HEK293 (cell line): ENCODE measurements at regions not wholly inside any gene's neighbourhood (a gene's known extent, or its start where the extent isn't known, plus 50 kb on each side); places are given as distances from the start of the nearest gene placed in this dataset.

Experiments
- CTCF ChIA-PET: fragments of 350-600 bp; formaldehyde crosslinking; extraction: SDS; loops from one replicate; lab custom pipeline; 2021; ENCODE audit warnings: antibody characterized with exemption; lab: Yijun Ruan, JAX
- POLR2A ChIA-PET: fragments of 300-600 bp; formaldehyde crosslinking; extraction: SDS; loops from one replicate; lab custom pipeline; 2020; ENCODE audit warnings: antibody characterized with exemption, inconsistent platforms; lab: Yijun Ruan, JAX
- H3K27ac ChIP-seq: fragments of 200-500 bp; sonication (Bioruptor generic); 2 replicates; pipeline ENCODE4 v1.5.1; 2014; ENCODE audit warnings: low read depth, low read length, control low read depth, inconsistent platforms; ENCODE audit errors: extremely low read depth
- H3K36me3 ChIP-seq, 2 experiments: fragments of 200-500 bp in 1 of 2; sonication (Bioruptor generic) in 1 of 2; 1 replicate in 1 of 2; 2 replicates in 1 of 2; pipeline ENCODE4 v1.5.1; 2014 to 2017; ENCODE audit warnings: inconsistent platforms in 2 of 2, low read length in 2 of 2; ENCODE audit not compliant: control insufficient read depth in 2 of 2, insufficient read depth in 1 of 2
- H3K4me1 ChIP-seq: fragments of 200-500 bp; sonication (Bioruptor generic); 2 replicates; pipeline ENCODE4 v1.5.1; 2014; ENCODE audit warnings: mild to moderate bottlenecking, low read length, inconsistent platforms; ENCODE audit not compliant: control insufficient read depth, insufficient read depth
- H3K4me3 ChIP-seq: 2 replicates; pipeline ENCODE4 v1.5.1; 2011; ENCODE audit warnings: low read depth, mild to moderate bottlenecking, control low read depth, low read length, moderate library complexity
- H3K9me3 ChIP-seq: fragments of 200-500 bp; sonication (Bioruptor generic); 2 replicates; pipeline ENCODE4 v1.5.1; 2014; ENCODE audit warnings: low read depth, low read length, inconsistent platforms; ENCODE audit not compliant: control insufficient read depth, insufficient read depth
- IKZF3 ChIP-seq: fragments of 450-650 bp; IDR thresholded peaks from 2 replicates; pipeline ENCODE4 v1.5.0; 2018; ENCODE audit warnings: missing biosample characterization, mild to moderate bottlenecking, missing genetic modification characterization, moderate library complexity
- KLF7 ChIP-seq: fragments of 450-650 bp; formaldehyde crosslinking; IDR thresholded peaks from 2 replicates; pipeline ENCODE4 v1.5.1; 2016; ENCODE audit warnings: missing biosample characterization, missing genetic modification characterization, borderline replicate concordance
- PATZ1 ChIP-seq: fragments of 450-650 bp; formaldehyde crosslinking; IDR thresholded peaks from 2 replicates; pipeline ENCODE4 v1.5.1; 2016; ENCODE audit warnings: missing biosample characterization, missing genetic modification characterization
- REPIN1 ChIP-seq: fragments of 450-650 bp; formaldehyde crosslinking; IDR thresholded peaks from 2 replicates; pipeline ENCODE4 v1.5.1; 2017; ENCODE audit warnings: missing biosample characterization, missing genetic modification characterization, low read depth
- SCRT1 ChIP-seq: fragments of 450-650 bp; formaldehyde crosslinking; IDR thresholded peaks from 2 replicates; pipeline ENCODE4 v1.5.1; 2016; ENCODE audit warnings: missing biosample characterization, missing genetic modification characterization, borderline replicate concordance
- SCRT2 ChIP-seq: fragments of 450-650 bp; formaldehyde crosslinking; IDR thresholded peaks from 2 replicates; pipeline ENCODE4 v1.5.1; 2016; ENCODE audit warnings: missing biosample characterization, missing genetic modification characterization
- YY2 ChIP-seq: fragments of 450-650 bp; formaldehyde crosslinking; IDR thresholded peaks from 2 replicates; pipeline ENCODE4 v1.5.1; 2016; ENCODE audit warnings: missing biosample characterization, missing genetic modification characterization
- ZBTB1 ChIP-seq: fragments of 450-650 bp; formaldehyde crosslinking; IDR thresholded peaks from 2 replicates; pipeline ENCODE4 v1.5.1; 2016; ENCODE audit warnings: missing biosample characterization, missing genetic modification characterization
- ZBTB48 ChIP-seq: fragments of 450-650 bp; formaldehyde crosslinking; IDR thresholded peaks from 2 replicates; pipeline ENCODE4 v1.5.1; 2016; ENCODE audit warnings: missing biosample characterization, missing genetic modification characterization
- ZBTB49 ChIP-seq: fragments of 450-650 bp; formaldehyde crosslinking; IDR thresholded peaks from 2 replicates; pipeline ENCODE4 v1.5.1; 2016; ENCODE audit warnings: missing biosample characterization, missing genetic modification characterization, low read depth
- ZBTB8A ChIP-seq: fragments of 450-650 bp; formaldehyde crosslinking; IDR thresholded peaks from 2 replicates; pipeline ENCODE4 v1.5.1; 2016; ENCODE audit warnings: missing biosample characterization, missing genetic modification characterization
- ZFP3 ChIP-seq: fragments of 450-650 bp; formaldehyde crosslinking; IDR thresholded peaks from 2 replicates; pipeline ENCODE4 v1.5.1; 2016; ENCODE audit warnings: low read depth, missing biosample characterization, missing genetic modification characterization
- ZFP69B ChIP-seq: fragments of 450-650 bp; formaldehyde crosslinking; IDR thresholded peaks from 2 replicates; pipeline ENCODE4 v1.5.1; 2016; ENCODE audit warnings: missing biosample characterization, missing genetic modification characterization
- ZNF157 ChIP-seq: fragments of 450-650 bp; formaldehyde crosslinking; IDR thresholded peaks from 2 replicates; pipeline ENCODE4 v1.5.1; 2016; ENCODE audit warnings: missing biosample characterization, missing genetic modification characterization
- ZNF16 ChIP-seq: fragments of 450-650 bp; formaldehyde crosslinking; IDR thresholded peaks from 2 replicates; pipeline ENCODE4 v1.5.1; 2016; ENCODE audit warnings: low read depth, missing biosample characterization, missing genetic modification characterization
- ZNF2 ChIP-seq: fragments of 450-650 bp; formaldehyde crosslinking; IDR thresholded peaks from 2 replicates; pipeline ENCODE4 v1.5.1; 2016; ENCODE audit warnings: missing biosample characterization, missing genetic modification characterization
- ZNF211 ChIP-seq: fragments of 450-650 bp; formaldehyde crosslinking; IDR thresholded peaks from 2 replicates; pipeline ENCODE4 v1.5.1; 2016; ENCODE audit warnings: low read depth, missing biosample characterization, missing genetic modification characterization
- ZNF248 ChIP-seq: fragments of 450-650 bp; formaldehyde crosslinking; IDR thresholded peaks from 2 replicates; pipeline ENCODE4 v1.5.1; 2017; ENCODE audit warnings: missing biosample characterization, missing genetic modification characterization
- ZNF311 ChIP-seq: fragments of 450-650 bp; formaldehyde crosslinking; IDR thresholded peaks from 2 replicates; pipeline ENCODE4 v1.5.1; 2017; ENCODE audit warnings: missing biosample characterization, missing genetic modification characterization, borderline replicate concordance
- ZNF341 ChIP-seq: fragments of 450-650 bp; formaldehyde crosslinking; IDR thresholded peaks from 2 replicates; pipeline ENCODE4; 2016; ENCODE audit warnings: low read depth, missing biosample characterization, missing genetic modification characterization
- ZNF37A ChIP-seq: fragments of 450-650 bp; IDR thresholded peaks from 2 replicates; pipeline ENCODE4 v1.5.1; 2018; ENCODE audit warnings: missing biosample characterization, missing genetic modification characterization
- ZNF664 ChIP-seq: fragments of 450-650 bp; formaldehyde crosslinking; IDR thresholded peaks from 2 replicates; pipeline ENCODE4 v1.5.1; 2016; ENCODE audit warnings: missing biosample characterization, missing genetic modification characterization
- ZNF670 ChIP-seq: fragments of 450-650 bp; formaldehyde crosslinking; IDR thresholded peaks from 2 replicates; pipeline ENCODE4 v1.5.1; 2016; ENCODE audit warnings: missing biosample characterization, missing genetic modification characterization, low read depth
- ZNF701 ChIP-seq: fragments of 450-650 bp; formaldehyde crosslinking; IDR thresholded peaks from 2 replicates; pipeline ENCODE4 v1.5.1; 2016; ENCODE audit warnings: missing biosample characterization, missing genetic modification characterization
- ZNF777 ChIP-seq: fragments of 450-650 bp; formaldehyde crosslinking; IDR thresholded peaks from 2 replicates; pipeline ENCODE4 v1.5.1; 2017; ENCODE audit warnings: missing biosample characterization, missing genetic modification characterization, borderline replicate concordance
- TF ChIP-seq, protein P1 (sequence below): fragments of 450-650 bp; formaldehyde crosslinking; IDR thresholded peaks from 2 replicates; pipeline ENCODE4 v1.5.1; 2016; ENCODE audit warnings: missing biosample characterization, missing genetic modification characterization
- TF ChIP-seq, protein P2 (sequence below): fragments of 450-650 bp; formaldehyde crosslinking; IDR thresholded peaks from 2 replicates; pipeline ENCODE4 v1.5.1; 2017; ENCODE audit warnings: missing biosample characterization, missing genetic modification characterization
- TF ChIP-seq, protein P3 (sequence below): fragments of 450-650 bp; formaldehyde crosslinking; IDR thresholded peaks from 2 replicates; pipeline ENCODE4 v1.5.1; 2017; ENCODE audit warnings: missing biosample characterization, missing genetic modification characterization

DNA sequence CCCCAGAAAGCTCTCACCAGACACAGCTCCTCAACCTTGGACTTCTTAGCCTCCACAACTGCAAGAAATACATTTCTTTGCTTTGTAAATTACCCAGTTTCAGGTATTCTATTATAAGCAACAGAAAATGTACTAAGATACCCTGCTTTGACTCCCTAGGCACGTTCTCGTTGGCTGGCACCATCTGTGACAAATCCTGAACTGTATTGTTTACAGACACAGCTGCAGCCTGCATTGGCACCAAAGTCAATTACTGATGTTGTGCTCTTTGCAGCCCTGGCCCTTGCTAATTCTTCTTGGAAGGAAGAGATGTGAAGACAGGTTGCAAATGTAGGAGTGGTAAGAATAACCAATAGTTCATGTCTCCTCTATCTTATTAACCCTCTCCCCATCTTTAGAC lies 72.7 kb upstream of the FAM136A start (continued):
- no peak for TF ChIP-seq ZBTB49 (tag by site-specific recombination)
- TF ChIP-seq ZNF701 (tag by site-specific recombination) = no peak
- no peak for TF ChIP-seq IKZF3 (tag by site-specific recombination)
- TF ChIP-seq ZNF37A (tag by site-specific recombination) = no peak
- TF ChIP-seq ZNF670 (tag by site-specific recombination) = no peak
- TF ChIP-seq, protein P1, sequence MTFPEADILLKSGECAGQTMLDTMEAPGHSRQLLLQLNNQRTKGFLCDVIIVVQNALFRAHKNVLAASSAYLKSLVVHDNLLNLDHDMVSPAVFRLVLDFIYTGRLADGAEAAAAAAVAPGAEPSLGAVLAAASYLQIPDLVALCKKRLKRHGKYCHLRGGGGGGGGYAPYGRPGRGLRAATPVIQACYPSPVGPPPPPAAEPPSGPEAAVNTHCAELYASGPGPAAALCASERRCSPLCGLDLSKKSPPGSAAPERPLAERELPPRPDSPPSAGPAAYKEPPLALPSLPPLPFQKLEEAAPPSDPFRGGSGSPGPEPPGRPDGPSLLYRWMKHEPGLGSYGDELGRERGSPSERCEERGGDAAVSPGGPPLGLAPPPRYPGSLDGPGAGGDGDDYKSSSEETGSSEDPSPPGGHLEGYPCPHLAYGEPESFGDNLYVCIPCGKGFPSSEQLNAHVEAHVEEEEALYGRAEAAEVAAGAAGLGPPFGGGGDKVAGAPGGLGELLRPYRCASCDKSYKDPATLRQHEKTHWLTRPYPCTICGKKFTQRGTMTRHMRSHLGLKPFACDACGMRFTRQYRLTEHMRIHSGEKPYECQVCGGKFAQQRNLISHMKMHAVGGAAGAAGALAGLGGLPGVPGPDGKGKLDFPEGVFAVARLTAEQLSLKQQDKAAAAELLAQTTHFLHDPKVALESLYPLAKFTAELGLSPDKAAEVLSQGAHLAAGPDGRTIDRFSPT (tag by site-specific recombination) = no peak
- TF ChIP-seq REPIN1 (tag by site-specific recombination) = no peak
- no peak for TF ChIP-seq ZBTB8A (tag by site-specific recombination)
- TF ChIP-seq ZFP69B (tag by site-specific recombination) = no peak
- no peak for TF ChIP-seq ZFP3 (tag by site-specific recombination)
- TF ChIP-seq, protein P2, sequence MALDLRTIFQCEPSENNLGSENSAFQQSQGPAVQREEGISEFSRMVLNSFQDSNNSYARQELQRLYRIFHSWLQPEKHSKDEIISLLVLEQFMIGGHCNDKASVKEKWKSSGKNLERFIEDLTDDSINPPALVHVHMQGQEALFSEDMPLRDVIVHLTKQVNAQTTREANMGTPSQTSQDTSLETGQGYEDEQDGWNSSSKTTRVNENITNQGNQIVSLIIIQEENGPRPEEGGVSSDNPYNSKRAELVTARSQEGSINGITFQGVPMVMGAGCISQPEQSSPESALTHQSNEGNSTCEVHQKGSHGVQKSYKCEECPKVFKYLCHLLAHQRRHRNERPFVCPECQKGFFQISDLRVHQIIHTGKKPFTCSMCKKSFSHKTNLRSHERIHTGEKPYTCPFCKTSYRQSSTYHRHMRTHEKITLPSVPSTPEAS = no peak

DNA sequence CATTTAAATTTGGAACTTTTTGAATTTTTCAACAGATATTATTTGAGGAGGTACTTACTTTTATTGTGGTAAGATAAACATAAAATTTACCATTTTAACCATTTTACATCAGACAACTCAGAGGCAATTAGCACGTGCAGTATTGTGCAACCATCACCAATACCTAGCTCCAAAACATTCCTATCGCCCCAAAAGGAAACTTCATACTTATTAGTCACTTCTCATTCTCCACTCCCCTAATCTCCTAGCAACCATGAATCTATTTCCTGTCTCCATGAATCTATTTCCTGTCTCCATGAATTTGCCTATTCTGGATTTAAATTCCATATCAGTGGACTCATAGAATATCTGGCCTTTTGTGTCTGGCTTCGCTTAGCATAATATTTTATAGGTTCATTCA lies 69.9 kb upstream of the FAM136A start:
- POLR2A ChIA-PET = no interaction called here
- no peaks in the 10 kb centered on the region for H3K36me3 ChIP-seq
- no peak overlapping the region for H3K27ac ChIP-seq
- TF ChIP-seq ZNF341 (tag by site-specific recombination) (no peak), KLF7 (tag by site-specific recombination) (no peak), PATZ1 (no peak), ZNF311 (tag by site-specific recombination) (no peak)
- 0 out of 2 replicates have a peak, but pooled peaks cover 3% of the 10 kb centered on the region for H3K4me1 ChIP-seq
- CTCF ChIA-PET = no interaction called here
- H3K9me3 ChIP-seq = no peaks in the 10 kb centered on the region
- no peak overlapping the region for H3K4me3 ChIP-seq

GRCh38 chr2:70369082-70369481 lies 67.2 kb upstream of the FAM136A start:
- Histone ChIP-seq H3K27ac (no peak overlapping the region), H3K9me3 (no peaks in the 10 kb centered on the region), H3K36me3 (no peaks in the 10 kb centered on the region), H3K4me1 (0 out of 2 replicates have a peak, but pooled peaks cover 3% of the 10 kb centered on the region), H3K4me3 (no peak overlapping the region)
- POLR2A ChIA-PET = no interaction called here
- CTCF ChIA-PET = no interaction called here
- TF ChIP-seq, protein P3, sequence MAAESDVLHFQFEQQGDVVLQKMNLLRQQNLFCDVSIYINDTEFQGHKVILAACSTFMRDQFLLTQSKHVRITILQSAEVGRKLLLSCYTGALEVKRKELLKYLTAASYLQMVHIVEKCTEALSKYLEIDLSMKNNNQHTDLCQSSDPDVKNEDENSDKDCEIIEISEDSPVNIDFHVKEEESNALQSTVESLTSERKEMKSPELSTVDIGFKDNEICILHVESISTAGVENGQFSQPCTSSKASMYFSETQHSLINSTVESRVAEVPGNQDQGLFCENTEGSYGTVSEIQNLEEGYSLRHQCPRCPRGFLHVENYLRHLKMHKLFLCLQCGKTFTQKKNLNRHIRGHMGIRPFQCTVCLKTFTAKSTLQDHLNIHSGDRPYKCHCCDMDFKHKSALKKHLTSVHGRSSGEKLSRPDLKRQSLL (tag by site-specific recombination) = no peak
- TF ChIP-seq ZNF248 (tag by site-specific recombination) (no peak), ZNF2 (no peak), ZBTB1 (no peak), SCRT2 (no peak), ZNF777 (tag by site-specific recombination) (no peak), ZNF211 (tag by site-specific recombination) (no peak), ZBTB48 (tag by site-specific recombination) (no peak), ZNF16 (tag by site-specific recombination) (no peak), SCRT1 (tag by site-specific recombination) (no peak), ZNF157 (tag by site-specific recombination) (no peak), ZNF664 (tag by site-specific recombination) (no peak), YY2 (tag by site-specific recombination) (no peak)
